Panc1 (cell line): ENCODE measurements at regions not wholly inside any gene's neighbourhood (a gene's known extent, or its start where the extent isn't known, plus 50 kb on each side); places are given as distances from the start of the nearest gene placed in this dataset.

Source experiments
- CTCF ChIP-seq: fragments of 450-650 bp; IDR thresholded peaks from 2 replicates; pipeline ENCODE4 v1.5.1; 2017; ENCODE audit warnings: mild to moderate bottlenecking
- POLR2AphosphoS5 ChIP-seq: IDR thresholded peaks from 2 replicates; pipeline ENCODE4 v1.6.1; 2012; ENCODE audit warnings: mild to moderate bottlenecking, low read depth, low read length, moderate library complexity

- TF ChIP-seq CTCF (no peak), POLR2AphosphoS5 (no peak)
These were observed 231.0 kb upstream of the MVB12B start for GRCh38 chr9:126095546-126096190.
